Nephron (organoid): ENCODE measurements at regions not wholly inside any gene's neighbourhood (a gene's known extent, or its start where the extent isn't known, plus 50 kb on each side); places are given as distances from the start of the nearest gene placed in this dataset.

Source experiments
- H3K27ac Mint-ChIP-seq, 3 experiments: 2 replicates each; pipeline ENCODE4 v1.8.0; 2020; ENCODE audit warnings: mixed read lengths in 3 of 3, mild to moderate bottlenecking in 2 of 3, moderate library complexity in 1 of 3
- H3K27me3 Mint-ChIP-seq: 2 replicates; pipeline ENCODE4 v1.8.0; 2021; ENCODE audit warnings: low read depth, mild to moderate bottlenecking, moderate library complexity, mixed read lengths
- H3K36me3 Mint-ChIP-seq: 2 replicates; pipeline ENCODE4 v1.8.0; 2020; ENCODE audit warnings: low read depth, mixed read lengths
- H3K4me1 Mint-ChIP-seq: 2 replicates; pipeline ENCODE4 v1.8.0; 2020; ENCODE audit warnings: mixed read lengths
- H3K4me3 Mint-ChIP-seq, 3 experiments: 2 replicates each; pipeline ENCODE4 v1.8.0; 2020; ENCODE audit warnings: mild to moderate bottlenecking in 3 of 3, mixed read lengths in 3 of 3, moderate library complexity in 2 of 3
- H3K9me3 Mint-ChIP-seq: 2 replicates; pipeline ENCODE4 v1.8.0; 2020; ENCODE audit warnings: mixed read lengths
- TF ChIP-seq, protein P1 (sequence below), 3 experiments: fragments of 200-600 bp; sonication (generic); IDR thresholded peaks; one replicate each; pipeline ENCODE4 v1.5.0; 2021; ENCODE audit warnings: antibody characterized with exemption in 3 of 3; ENCODE audit not compliant: unreplicated experiment in 3 of 3

GRCh38 chr1:83763361-83764095, 235.4 kb downstream of the TTLL7 start:
- Mint-ChIP-seq H3K27ac (peak overlapping the region; percentile 8 to 76 (median 19)), H3K4me1 (peaks cover 69% of the 10 kb centered on the region)
- TF ChIP-seq, protein P1, sequence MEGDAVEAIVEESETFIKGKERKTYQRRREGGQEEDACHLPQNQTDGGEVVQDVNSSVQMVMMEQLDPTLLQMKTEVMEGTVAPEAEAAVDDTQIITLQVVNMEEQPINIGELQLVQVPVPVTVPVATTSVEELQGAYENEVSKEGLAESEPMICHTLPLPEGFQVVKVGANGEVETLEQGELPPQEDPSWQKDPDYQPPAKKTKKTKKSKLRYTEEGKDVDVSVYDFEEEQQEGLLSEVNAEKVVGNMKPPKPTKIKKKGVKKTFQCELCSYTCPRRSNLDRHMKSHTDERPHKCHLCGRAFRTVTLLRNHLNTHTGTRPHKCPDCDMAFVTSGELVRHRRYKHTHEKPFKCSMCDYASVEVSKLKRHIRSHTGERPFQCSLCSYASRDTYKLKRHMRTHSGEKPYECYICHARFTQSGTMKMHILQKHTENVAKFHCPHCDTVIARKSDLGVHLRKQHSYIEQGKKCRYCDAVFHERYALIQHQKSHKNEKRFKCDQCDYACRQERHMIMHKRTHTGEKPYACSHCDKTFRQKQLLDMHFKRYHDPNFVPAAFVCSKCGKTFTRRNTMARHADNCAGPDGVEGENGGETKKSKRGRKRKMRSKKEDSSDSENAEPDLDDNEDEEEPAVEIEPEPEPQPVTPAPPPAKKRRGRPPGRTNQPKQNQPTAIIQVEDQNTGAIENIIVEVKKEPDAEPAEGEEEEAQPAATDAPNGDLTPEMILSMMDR (IDR thresholded peaks at IDR 0.05; ENCODE audit: unreplicated experiment in 3 of 3) = no peak

DNA sequence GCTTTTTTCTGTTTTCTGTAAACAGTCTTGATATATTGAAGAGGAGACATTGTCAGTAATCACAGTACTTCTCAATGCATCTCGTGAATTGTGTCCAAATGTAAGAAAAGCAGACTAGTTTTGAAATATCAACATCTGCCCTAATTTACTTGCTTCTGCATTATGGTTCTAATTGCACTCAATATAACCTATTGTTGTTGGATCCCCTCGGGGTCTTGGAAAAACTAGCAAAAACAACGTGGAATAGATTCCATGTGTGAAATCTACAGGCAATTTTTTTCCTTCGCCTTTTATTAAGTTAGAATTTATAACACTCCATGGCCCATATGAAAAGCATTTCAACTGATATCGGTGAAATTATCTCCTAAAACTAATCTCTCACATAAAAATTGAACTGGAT, 236.5 kb downstream of the TTLL7 start:
- no peaks in the 10 kb centered on the region for H3K36me3 Mint-ChIP-seq
- TF ChIP-seq, protein P1 (IDR thresholded peaks at IDR 0.05; ENCODE audit: unreplicated experiment in 3 of 3) = no peak
- H3K4me3 Mint-ChIP-seq = no peak overlapping the region

More at GRCh38 chr1:83763361-83764095, 235.4 kb downstream of the TTLL7 start:
- H3K4me3 Mint-ChIP-seq = peak overlapping the region in 1 of 3 experiments; percentile 18
- no peaks in the 10 kb centered on the region for H3K9me3 Mint-ChIP-seq
- peaks cover 3% of the 10 kb centered on the region for H3K27me3 Mint-ChIP-seq
- H3K36me3 Mint-ChIP-seq = no peaks in the 10 kb centered on the region

GRCh38 chr1:83762039-83762365, 236.9 kb downstream of the TTLL7 start:
- Mint-ChIP-seq H3K36me3 (no peaks in the 10 kb centered on the region), H3K27ac (peak overlapping the region; percentile 24 to 66 (median 47)), H3K9me3 (no peaks in the 10 kb centered on the region), H3K4me3 (peak overlapping the region; percentile 2 to 26 (median 19)), H3K27me3 (peaks cover 3% of the 10 kb centered on the region), H3K4me1 (peaks cover 65% of the 10 kb centered on the region)
- TF ChIP-seq, protein P1 (IDR thresholded peaks at IDR 0.05; ENCODE audit: unreplicated experiment in 3 of 3) = no peak

More for the DNA sequence above, 236.5 kb downstream of the TTLL7 start:
- H3K4me1 Mint-ChIP-seq = peaks cover 69% of the 10 kb centered on the region
- peaks cover 3% of the 10 kb centered on the region for H3K27me3 Mint-ChIP-seq
- peak overlapping the region; percentile 24 to 66 (median 47) for H3K27ac Mint-ChIP-seq
- no peaks in the 10 kb centered on the region for H3K9me3 Mint-ChIP-seq

DNA sequence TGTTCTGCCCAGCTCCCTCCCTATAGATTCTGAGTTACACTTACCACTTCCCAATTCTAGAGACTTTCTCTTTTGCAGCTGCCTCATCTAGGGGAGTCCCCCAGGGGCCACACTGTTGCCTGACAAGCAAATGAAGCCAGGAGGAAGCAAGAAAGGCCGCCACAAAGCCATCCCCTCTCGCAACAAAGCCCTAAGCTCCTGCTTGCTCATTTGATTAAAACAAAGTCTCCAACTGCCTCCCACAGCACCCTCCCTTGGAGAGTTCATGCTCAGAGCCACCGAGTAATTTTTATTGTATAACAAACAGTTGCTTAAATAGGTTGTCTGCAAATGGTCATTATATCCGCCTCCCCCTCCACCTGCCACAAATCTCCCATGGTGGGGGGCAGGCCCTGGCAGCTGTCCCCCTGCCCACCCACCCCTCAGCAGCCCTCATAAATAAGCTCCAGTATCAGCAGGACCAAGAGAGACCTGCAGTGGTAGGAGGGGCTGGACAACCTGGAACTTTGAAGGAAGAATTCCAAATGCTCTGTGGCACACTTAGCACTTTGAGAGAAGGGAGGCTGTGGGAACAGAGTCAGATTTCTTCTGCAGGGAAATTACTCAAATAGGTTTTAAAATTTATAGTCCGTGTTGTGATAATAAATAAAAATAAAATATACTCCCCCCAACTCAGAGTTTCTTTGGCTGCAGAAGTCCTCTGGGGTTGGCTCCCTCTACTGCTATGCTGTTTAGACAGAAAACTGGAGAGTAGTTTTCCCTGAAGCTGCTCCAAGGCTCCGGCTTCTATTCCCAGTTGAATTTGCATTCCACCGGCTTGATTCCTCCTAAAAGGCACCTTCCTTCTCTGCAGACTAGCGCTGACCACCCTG, 237.5 kb downstream of the TTLL7 start:
- Mint-ChIP-seq H3K36me3 (no peaks in the 10 kb centered on the region), H3K4me3 (peak overlapping the region; percentile 19 to 29 (median 26)), H3K9me3 (no peaks in the 10 kb centered on the region), H3K4me1 (peaks cover 59% of the 10 kb centered on the region), H3K27me3 (peaks cover 3% of the 10 kb centered on the region), H3K27ac (peak overlapping the region; percentile 24 to 87 (median 58))
- TF ChIP-seq, protein P1 (IDR thresholded peaks at IDR 0.05; ENCODE audit: unreplicated experiment in 3 of 3) = no peak

- no peak overlapping the region for H3K4me3 Mint-ChIP-seq
- peaks cover 3% of the 10 kb centered on the region for H3K27me3 Mint-ChIP-seq
- TF ChIP-seq, protein P1 (IDR thresholded peaks at IDR 0.05; ENCODE audit: unreplicated experiment in 3 of 3) = no peak
- peak overlapping the region in 2 of 3 experiments; percentile 24 to 28 for H3K27ac Mint-ChIP-seq
- H3K36me3 Mint-ChIP-seq = no peaks in the 10 kb centered on the region
- no peaks in the 10 kb centered on the region for H3K9me3 Mint-ChIP-seq
- H3K4me1 Mint-ChIP-seq = peaks cover 55% of the 10 kb centered on the region
Observed at GRCh38 chr1:83760226-83761021, 238.5 kb downstream of the TTLL7 start.
